HG03432 (cell line): ENCODE measurements at regions not wholly inside any gene's neighbourhood (a gene's known extent, or its start where the extent isn't known, plus 50 kb on each side); places are given as distances from the start of the nearest gene placed in this dataset.
"Not testable (repeated sequence)": the region's sequence is repeated elsewhere in the genome, so short reads cannot be mapped to it uniquely, and the experiment has no call there.

ENCODE experiments used
- ATAC-seq: cut with Tn5 transposase; IDR thresholded peaks from one replicate; pipeline ENCODE4 v1.9.1; 2021; ENCODE audit warnings: mild to moderate bottlenecking, moderate library complexity; ENCODE audit not compliant: unreplicated experiment

DNA sequence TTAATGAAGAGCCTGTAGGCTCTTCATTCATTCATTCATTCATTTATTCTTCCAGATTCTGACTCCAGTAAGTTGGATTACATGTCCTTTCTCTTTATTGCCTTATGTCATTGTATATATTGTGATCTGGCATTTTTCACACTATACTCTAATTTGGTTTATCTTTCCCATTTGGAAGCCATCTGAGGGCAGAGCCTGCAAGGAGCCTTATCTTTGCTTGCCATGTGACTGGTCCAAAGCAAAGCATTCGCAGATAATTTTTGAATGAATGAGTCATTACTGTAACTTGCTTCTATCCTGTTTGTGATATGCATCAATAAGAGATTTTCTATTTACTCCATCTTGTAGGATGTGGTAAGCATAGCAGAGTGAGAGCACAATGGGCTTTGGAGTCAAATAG is 108.4 kb upstream of the DAB1 start:
- no peak for ATAC-seq

DNA sequence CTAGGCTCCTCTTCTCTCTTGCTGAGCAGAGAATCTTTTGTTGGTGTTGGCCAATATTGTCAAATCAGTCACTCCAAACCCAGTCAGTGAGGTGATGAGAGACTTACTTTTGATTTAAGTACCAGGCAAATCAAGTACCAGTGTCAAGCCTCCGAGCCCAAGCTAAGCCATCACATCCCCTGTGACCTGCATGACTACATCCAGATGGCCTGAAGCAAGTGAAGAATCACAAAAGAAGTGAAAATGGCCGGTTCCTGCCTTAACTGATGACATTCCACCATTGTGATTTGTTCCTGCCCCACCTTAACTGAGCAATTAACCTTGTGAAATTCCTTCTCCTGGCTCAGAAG is 107.0 kb upstream of the DAB1 start:
- ATAC-seq = not testable (repeated sequence)

DNA sequence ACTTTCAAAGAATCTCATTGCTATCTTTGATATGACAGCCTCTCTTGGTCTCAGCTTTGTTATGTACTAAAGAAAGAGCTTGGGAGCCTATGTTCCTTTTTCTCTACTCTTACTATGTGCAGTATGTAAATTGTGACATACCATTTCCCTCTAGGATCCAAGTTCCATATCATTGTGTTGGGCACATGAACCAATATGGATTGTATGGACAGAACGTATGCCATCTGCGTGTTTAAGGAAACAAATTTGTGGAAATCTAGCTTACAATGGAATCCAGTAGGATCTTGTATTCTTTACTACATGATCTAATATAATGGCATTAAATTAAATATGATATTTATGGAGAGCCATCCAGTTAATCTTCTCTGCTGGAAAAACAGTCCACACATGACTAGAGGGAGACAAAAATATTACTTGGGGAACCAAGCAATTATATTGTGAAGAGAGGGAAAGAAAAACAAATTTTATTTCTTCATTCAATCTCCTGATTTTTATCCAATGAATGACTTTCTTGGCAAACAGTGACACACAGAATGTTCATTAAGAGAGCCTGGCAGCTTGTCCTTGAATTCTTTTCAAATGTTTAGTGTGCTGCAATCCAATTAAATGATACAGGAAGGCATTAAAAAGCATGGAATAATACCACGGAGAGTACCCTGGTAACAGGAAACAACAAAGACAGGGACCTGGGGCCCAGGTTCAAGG is 106.5 kb upstream of the DAB1 start:
- ATAC-seq = no peak

DNA sequence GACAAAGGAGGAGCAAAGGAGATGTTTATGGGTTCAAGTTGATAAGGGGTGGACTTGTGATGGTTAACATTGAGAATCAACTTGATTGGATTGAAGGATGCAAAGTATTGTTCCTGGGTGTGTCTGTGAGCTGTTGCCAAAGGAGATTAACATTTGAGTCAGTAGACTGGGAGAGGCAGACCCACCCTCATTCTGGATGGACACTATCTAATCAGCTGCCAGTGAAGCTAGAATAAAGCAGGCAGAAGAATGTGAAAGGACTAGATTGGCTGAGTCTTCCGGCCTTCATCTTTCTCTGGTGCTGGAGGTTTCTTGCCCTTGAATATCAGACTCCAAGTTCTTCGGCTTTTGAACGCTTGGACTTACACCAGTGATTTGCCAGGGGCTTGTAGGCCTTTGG is 98.7 kb upstream of the DAB1 start:
- ATAC-seq = no peak

DNA sequence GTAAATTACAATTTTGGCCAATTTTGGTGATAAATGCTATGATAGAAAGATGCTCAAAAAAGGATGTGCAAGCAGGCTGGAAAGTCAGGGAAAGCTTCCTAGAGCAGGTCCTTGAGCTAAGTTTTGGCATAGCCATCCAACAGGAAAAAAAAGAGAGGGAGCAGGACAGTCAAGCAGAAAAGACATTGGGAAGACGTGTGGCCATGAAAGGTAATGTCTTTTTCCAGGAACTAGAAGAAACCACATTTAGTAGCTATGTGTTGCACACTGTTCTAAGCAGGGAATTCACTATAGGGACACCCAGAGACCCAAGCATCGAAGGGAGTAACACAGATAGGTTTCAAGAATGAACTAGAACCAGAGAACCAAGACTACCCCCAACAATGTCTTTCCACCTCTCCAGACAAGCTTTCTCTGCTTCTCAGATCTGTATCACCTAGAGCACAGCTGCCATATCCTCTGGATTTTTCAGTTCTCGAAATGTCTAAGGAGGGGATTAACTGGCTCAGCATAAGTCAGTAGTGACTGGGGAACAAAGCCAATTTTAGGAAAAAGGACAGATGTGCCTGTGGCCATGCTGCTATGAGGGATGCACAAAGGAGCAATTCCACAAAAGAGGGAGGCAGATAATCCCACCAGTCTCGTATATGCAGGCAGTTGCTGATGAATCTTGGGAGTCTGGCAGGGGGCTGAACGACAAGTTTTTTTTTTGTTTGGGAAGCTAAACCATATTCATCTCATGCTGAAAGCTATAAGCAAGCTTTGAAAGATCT is 97.1 kb upstream of the DAB1 start:
- ATAC-seq = no peak

DNA sequence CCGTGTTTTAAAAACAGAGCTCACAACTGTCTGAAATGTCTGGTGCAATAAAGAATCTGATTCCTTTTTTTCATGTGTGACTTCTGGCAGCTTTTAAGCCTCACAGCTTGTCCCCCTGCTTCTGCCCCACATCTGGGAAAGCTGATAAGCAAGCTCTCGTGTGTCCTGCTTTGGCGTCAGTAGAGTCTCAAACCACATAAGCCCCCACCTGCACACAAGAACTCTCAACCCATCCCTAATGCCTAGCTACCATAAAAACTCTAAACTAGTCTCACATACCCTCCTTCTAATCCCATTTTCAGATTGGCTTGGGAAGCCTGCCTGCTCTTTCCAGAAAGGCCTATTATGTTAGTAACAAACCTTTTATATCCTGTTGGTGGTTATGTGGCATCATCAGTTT is 94.6 kb upstream of the DAB1 start:
- ATAC-seq = no peak

DNA sequence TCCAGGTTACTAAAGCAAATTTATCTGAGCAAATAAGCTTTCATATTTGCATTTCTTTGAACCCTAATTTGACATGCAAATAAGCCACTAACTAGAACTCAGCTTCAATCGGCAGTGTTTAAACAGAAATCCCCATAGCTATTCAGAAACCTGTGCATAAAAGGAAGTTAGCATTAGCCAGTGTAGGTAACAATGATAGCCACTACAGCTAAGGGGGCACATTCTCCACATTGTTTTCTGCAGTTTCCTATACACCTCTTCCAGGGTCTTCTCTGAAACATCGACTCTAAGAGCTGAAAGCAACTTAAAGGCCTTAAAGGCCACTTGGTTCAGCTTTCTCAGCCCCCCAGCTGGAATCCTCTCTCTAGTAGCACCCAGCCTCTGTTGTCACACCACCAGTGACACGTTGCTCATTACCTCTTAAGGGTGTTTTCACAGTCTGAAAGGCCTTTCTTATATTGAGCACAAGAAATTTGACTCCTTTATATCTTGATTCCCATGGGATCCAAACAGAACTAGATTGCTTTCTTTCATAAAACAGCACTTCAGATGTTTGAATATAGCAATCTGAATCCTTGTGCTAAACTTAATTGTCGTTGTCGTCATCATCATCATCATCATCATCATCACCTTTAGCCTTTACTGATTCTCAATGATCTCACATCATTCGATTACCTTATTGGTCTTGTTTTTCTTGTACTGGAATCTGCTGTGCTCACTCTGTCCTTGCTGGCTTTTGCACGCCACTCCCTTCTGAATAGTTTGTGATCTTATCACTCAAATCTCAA is 93.9 kb upstream of the DAB1 start:
- ATAC-seq = no peak

DNA sequence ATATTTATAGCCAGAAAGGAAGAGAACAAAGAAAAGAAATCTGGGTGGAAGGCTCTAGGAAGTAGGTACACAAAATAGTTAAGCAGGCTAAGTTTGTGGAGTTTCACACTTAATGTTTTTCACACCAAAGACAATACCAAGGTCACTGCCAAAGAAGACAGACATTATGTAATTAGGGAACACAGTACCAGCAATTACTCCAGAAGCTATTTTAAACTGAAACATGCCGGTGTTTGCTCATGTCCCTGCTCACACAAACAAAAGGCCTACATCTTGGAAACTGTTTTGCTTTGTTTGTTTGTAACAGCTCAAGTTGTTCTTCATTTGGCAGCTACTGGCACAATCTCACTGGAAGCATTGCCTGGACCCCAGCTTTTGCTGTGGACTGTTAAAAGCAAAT is 88.5 kb upstream of the DAB1 start:
- ATAC-seq = no peak

DNA sequence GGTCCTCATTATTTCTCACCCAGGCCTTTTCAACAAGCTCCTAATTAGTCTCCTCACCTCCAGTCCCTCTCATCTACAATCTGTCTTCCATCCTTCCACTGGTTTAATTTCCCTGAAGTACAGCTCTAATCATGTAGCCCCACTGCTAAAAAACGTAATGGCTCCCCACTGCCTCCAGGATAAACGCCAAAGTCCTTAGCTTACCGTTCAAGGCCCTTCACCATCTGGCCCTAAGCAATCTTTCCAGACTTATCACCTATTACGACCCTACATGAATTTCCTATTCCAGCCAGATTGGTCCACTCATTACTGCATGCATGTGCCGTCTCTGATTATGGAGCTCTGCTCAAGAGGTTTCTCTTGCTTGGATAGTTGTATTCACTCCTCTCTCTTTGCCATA is 83.1 kb upstream of the DAB1 start:
- no peak for ATAC-seq

DNA sequence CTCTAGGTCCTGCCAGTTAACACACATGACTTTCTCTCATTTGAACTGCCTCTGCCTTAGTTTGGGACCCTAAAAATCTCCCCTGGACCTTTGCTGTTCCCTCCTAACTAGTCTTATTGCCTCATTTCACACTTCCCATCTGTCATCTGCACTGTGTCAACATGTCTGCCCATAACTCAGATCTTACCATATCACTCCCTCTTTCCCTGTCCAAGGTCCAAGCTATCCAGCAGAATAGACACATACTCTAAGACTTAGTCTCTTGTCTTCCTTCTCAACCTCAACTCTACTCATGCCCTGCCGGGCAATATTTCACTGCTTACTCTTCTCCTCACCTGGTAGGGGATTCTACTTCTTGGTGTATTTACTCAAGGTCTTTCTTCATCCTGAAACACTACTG is 79.5 kb upstream of the DAB1 start:
- no peak for ATAC-seq

DNA sequence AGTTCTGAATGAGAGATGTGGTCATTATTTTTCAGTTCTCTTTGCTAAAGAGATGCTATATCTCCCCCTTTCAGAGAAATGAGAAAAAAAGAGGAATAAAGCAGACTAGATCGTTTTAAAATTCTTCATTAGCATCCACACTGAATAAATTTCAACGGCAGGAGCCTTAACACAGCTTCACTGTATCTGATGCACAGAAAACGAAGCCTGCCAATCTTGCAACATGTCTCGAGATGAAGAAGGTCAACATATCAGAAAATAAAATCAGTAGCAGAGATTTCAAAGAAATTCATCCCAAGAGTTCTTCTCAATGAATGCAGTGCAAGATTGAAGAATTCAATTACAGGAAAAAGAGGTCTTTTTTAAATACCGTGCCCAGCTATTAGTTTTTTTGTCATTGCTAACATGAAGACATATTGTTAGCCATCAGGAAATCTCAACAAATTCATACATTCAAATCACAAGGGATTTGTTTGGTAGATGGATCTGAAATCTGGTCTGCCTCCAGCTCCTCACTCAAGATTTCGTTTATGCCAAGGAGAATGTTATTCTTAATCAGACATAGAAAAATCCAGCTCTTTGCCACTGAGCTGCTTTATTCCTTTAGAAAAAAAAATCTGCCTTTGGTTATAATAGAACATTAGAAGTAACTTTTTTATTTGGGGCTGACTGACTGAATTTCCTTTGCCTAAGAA is 76.4 kb upstream of the DAB1 start:
- ATAC-seq = no peak

DNA sequence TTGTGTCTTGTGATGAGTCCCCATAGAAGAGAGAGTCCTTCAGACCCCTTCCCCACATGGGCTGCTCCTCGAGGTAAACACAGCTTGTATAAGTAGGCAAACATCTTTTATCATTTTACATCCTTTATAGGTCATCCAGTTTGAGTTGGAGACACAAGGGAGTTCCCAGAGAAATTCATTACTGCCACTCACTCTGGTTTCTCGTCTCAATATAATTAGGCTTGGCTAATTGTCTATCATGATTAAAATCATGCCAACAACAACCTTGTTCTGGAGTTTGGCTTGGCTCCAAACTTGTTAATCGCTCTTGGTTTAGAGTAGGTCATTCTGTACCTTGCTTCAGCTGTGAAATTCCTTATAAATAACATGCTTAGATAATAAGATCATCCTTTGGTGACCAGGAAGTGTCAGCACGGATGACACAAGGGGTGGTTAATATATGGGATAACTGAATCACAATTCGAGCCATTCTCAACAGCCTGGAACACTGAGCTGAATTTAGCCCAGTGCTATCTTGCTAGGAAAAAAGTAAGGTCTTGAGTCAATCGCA is 70.7 kb upstream of the DAB1 start:
- no peak for ATAC-seq

DNA sequence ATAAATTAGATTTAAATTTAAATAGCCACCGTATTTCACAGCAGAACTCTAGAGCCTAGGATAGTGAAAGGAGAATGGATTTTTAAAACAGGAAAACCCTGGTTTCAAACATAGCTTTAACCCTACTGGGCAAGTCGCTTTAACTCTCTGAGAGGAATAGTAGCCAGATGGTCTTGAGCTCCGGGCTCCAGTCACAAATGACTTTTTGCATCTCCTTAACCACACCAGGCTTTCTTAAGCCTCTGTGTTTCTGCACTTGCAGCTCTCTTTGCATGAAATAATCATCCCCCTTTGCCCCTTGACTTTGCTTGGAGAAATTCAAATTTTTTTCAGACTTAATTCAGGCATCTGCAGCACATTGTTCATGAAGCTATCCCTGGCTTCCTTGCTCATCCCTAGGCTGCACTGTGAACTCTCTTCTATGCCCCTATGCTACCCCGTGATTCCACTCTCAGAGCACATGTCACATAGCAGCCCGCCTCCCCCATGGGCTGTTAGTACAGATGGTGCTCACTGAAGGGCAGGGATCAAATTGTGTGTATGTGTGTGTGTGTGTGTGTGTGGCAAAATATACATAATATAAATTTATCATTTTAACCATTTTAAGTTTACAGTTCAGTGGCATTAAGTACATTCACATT is 68.8 kb upstream of the DAB1 start:
- no peak for ATAC-seq

DNA sequence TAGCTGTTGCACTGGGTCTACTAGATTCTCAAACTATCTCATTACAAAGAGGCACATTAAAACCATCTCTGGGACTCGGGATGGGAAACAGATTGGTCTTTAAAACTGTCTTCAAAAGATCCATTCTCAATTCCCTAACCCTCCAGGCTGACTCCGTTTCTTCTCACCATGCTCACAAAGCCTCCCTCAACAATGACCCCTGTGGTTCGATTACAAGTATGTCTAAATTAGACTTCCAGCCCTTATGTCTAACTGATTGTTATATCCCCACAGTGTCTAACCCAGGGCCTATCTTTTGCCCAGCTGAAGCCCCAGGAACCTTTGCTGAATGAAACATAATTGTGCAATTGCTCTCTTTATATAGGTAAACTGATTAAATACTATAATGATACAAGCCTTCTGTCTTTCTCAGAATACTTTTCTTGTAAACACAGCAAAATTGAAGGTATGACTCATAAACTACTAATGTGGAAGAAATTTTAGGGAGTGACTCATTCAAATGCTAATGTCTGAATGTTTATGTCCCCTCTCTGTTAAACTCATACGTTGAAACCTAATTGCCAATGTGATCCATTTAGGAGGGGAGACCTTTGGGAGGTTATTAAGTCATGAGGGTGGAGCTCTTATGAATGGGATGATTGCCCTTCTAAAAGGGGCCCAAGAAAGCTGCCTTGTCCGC is 65.6 kb upstream of the DAB1 start:
- no peak for ATAC-seq

DNA sequence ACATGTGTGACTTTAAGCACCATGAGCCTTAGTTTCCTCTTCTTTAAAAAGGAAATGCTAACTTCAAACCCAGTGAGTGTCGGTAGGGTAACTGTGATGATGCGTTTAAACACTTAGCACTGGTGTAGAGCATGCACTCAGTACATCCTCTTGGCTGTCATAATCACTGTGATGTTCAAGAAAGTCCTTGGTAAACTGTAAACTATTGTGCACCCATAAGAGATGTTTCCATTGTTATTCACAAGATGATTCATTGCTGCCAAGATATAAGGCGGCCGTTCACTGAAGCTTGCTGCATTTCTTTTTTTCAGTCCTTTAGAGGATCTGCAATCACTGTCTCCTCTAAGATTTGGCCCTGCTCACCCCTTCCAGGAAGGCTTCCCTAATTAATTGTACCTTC is 61.8 kb upstream of the DAB1 start:
- ATAC-seq = no peak

DNA sequence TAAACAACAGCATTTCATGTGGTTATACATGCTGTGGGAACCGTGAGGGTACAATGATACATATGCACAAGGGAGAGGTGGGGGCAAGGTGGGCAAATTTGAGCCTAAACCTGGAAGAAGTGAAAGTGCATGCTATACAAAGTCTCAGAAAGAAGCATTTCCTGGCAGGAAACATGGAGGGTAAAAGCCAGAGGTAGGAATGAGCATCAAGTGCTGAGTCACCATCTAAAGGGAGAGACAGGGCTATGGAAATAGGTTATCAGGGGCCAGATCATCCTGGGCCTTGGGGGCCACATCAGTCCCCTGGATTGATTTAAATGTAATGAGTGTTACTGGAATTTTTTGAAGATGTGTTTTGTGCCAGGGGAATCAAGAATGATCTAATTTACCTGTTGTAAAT is 60.1 kb upstream of the DAB1 start:
- no peak for ATAC-seq

DNA sequence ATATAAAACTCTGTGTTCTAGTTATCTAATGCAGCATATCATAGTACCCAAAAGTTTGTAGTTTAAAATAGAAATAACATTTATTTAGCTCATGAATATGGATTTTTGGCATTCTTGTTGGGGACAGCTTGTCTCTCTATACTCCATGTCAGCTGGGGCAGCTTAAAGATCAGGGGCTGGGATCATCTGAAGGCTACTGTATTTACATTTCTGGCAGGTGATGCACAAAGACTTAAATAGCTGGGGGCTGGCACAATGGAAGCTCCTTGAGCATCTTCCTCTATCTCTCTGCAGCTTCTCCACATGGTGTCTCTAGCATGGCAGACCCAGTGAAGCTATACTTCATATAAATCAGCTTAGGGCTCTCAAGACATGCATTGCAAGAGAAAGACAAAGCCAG is 55.6 kb upstream of the DAB1 start:
- ATAC-seq = no peak

DNA sequence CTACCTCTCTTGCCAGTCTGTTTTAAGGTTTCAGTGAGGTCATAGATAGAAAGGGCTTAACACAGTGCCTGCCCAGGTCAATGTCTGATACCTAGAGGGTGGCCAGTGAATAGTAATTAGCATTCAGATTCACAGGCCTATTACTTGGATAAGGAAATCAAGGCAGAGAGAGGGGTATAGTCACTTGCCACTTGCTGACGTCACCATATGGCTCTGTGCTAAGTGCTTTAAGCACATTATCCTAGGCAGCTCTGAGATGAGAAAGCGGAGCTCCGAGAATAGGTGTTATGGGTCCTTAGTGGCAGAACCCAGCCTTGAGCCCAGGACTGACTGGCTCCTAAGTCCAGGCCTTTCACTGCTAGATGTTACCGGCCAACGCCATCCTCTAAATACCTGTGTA is 51.5 kb upstream of the DAB1 start:
- ATAC-seq = no peak

DNA sequence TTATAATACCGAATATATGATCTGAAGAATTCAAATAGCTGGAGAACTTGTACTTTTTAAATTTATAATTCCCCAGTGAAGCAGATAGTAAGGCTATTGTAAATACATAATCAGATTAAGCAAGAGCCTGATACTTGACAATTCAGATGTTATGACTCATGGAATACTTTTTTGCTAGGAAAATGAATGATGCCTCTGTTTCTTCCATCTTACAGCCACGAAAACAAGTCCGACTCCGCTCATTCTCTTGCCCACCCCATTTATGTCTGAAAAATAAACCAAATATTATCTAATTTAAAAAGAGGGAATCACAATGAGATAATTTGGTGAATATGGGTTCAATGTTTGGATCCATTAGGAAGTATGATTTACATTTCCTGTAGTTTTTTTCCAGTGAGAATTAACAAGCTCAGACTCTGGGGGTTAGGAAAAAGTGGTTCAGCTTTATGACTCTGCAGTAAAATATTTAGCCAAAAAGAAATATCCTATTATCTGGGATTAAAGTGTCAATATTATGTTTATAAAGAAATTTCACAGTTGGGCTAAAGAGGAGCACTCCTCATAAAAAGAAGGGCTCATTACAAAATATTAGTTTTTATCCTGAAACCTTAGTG is 50.4 kb upstream of the DAB1 start:
- no peak for ATAC-seq
